ENCODE measurements at regions not wholly inside any gene's neighbourhood (a gene's known extent, or its start where the extent isn't known, plus 50 kb on each side); places are given as distances from the start of the nearest gene placed in this dataset.

GRCh38 chr12:46472144-46472705, 99.7 kb upstream of the SLC38A2 start:
- H3K9me3 ChIP-seq (ENCODE audit: control insufficient read depth in 1 of 2, low read length in 2 of 2) = no peaks in the 10 kb centered on the region
- H3K36me3 ChIP-seq (ENCODE audit: control insufficient read depth in 1 of 2, insufficient read depth in 2 of 2, low read length in 2 of 2) = no peaks in the 10 kb centered on the region
- H3K27ac ChIP-seq (ENCODE audit: low read length) = no peak overlapping the region
- no peaks in the 10 kb centered on the region for H3K27me3 ChIP-seq (ENCODE audit: low read depth, low read length)
- H3K4me1 ChIP-seq (ENCODE audit: control insufficient read depth in 1 of 2, insufficient read depth in 2 of 2, low read length in 2 of 2) = peaks cover 11 to 16% of the 10 kb centered on the region in 2 donors
- H3K4me3 ChIP-seq (ENCODE audit: low read depth in 1 of 2, low read length in 2 of 2) = no peak overlapping the region

GRCh38 chr12:46471404-46471803, 98.8 kb upstream of the SLC38A2 start:
- Histone ChIP-seq H3K4me3 (ENCODE audit: low read depth in 1 of 2, low read length in 2 of 2) (no peak overlapping the region), H3K36me3 (ENCODE audit: control insufficient read depth in 1 of 2, insufficient read depth in 2 of 2, low read length in 2 of 2) (no peaks in the 10 kb centered on the region), H3K27ac (ENCODE audit: low read length) (no peak overlapping the region), H3K27me3 (ENCODE audit: low read depth, low read length) (no peaks in the 10 kb centered on the region), H3K9me3 (ENCODE audit: control insufficient read depth in 1 of 2, low read length in 2 of 2) (no peaks in the 10 kb centered on the region), H3K4me1 (ENCODE audit: control insufficient read depth in 1 of 2, insufficient read depth in 2 of 2, low read length in 2 of 2) (peaks cover 11 to 16% of the 10 kb centered on the region in 2 donors)

- H3K27ac ChIP-seq (ENCODE audit: low read length) = no peak overlapping the region
- H3K4me3 ChIP-seq (ENCODE audit: low read depth in 1 of 2, low read length in 2 of 2) = no peak overlapping the region
- H3K36me3 ChIP-seq (ENCODE audit: control insufficient read depth in 1 of 2, insufficient read depth in 2 of 2, low read length in 2 of 2) = no peaks in the 10 kb centered on the region
- peaks cover 11 to 16% of the 10 kb centered on the region in 2 donors for H3K4me1 ChIP-seq (ENCODE audit: control insufficient read depth in 1 of 2, insufficient read depth in 2 of 2, low read length in 2 of 2)
- no peaks in the 10 kb centered on the region for H3K27me3 ChIP-seq (ENCODE audit: low read depth, low read length)
- no peaks in the 10 kb centered on the region for H3K9me3 ChIP-seq (ENCODE audit: control insufficient read depth in 1 of 2, low read length in 2 of 2)
These were observed 98.4 kb upstream of the SLC38A2 start for GRCh38 chr12:46470975-46471374.

DNA sequence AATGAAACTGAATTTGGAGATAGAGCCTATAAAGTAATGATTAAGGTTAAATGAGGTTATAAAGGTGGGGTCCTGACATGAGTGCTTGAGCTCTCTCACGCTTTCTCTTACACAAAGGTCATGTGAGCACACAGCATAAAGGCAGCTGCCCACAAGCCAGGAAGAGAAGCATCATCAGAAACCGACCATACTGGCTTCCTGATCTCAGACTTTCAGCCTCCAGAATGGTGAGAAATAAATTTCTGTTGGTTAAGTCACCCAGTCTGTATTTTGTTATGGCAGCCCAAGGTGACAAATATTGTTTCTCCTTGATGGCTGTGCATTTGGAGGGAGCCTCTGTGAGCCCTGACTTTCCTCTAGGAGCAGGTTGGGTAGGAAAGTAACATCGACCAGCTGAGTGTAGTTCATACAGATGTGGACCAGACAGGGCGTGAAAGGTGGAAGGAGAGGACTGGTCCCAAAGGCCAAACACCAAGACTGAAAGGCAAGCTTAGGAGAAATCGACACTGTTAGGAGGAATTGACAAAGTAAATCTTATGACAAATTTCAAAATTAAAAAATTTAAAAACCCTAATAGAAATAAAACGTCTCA, 97.6 kb upstream of the SLC38A2 start:
- H3K4me1 ChIP-seq (ENCODE audit: control insufficient read depth in 1 of 2, insufficient read depth in 2 of 2, low read length in 2 of 2) = peaks cover 11 to 16% of the 10 kb centered on the region in 2 donors
- no peak overlapping the region for H3K4me3 ChIP-seq (ENCODE audit: low read depth in 1 of 2, low read length in 2 of 2)
- H3K36me3 ChIP-seq (ENCODE audit: control insufficient read depth in 1 of 2, insufficient read depth in 2 of 2, low read length in 2 of 2) = no peaks in the 10 kb centered on the region
- H3K27ac ChIP-seq (ENCODE audit: low read length) = no peak overlapping the region
- H3K9me3 ChIP-seq (ENCODE audit: control insufficient read depth in 1 of 2, low read length in 2 of 2) = no peaks in the 10 kb centered on the region
- no peaks in the 10 kb centered on the region for H3K27me3 ChIP-seq (ENCODE audit: low read depth, low read length)

- Histone ChIP-seq H3K4me1 (ENCODE audit: control insufficient read depth in 1 of 2, insufficient read depth in 2 of 2, low read length in 2 of 2) (peaks cover 5 to 16% of the 10 kb centered on the region in 2 donors), H3K9me3 (ENCODE audit: control insufficient read depth in 1 of 2, low read length in 2 of 2) (no peaks in the 10 kb centered on the region), H3K36me3 (ENCODE audit: control insufficient read depth in 1 of 2, insufficient read depth in 2 of 2, low read length in 2 of 2) (no peaks in the 10 kb centered on the region), H3K27ac (ENCODE audit: low read length) (no peak overlapping the region), H3K4me3 (ENCODE audit: low read depth in 1 of 2, low read length in 2 of 2) (no peak overlapping the region), H3K27me3 (ENCODE audit: low read depth, low read length) (no peaks in the 10 kb centered on the region)
These were observed 96.2 kb upstream of the SLC38A2 start for GRCh38 chr12:46468813-46469212.

DNA sequence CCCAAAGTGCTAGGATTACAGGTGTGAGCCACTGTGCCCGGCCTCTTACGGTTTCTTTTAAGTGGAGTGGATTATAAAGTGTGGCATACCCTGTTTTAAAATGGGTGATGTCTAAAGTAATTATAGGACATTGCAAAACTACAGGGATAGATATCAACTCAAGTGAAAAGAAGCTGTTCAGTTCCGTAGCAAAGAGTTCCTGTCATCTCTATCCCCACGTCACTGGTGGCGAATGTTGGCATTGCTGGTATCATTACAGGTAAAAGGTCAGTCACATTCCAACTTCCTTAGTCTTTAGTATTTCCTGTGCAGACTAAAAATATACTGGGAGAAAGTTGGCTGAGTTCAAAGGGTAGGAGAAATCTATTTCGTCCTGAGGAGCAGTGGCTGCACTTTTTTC, 95.6 kb upstream of the SLC38A2 start:
- Histone ChIP-seq H3K9me3 (ENCODE audit: control insufficient read depth in 1 of 2, low read length in 2 of 2) (no peaks in the 10 kb centered on the region), H3K27ac (ENCODE audit: low read length) (no peak overlapping the region), H3K4me3 (ENCODE audit: low read depth in 1 of 2, low read length in 2 of 2) (no peak overlapping the region), H3K27me3 (ENCODE audit: low read depth, low read length) (no peaks in the 10 kb centered on the region), H3K36me3 (ENCODE audit: control insufficient read depth in 1 of 2, insufficient read depth in 2 of 2, low read length in 2 of 2) (no peaks in the 10 kb centered on the region), H3K4me1 (ENCODE audit: control insufficient read depth in 1 of 2, insufficient read depth in 2 of 2, low read length in 2 of 2) (peaks cover 5 to 14% of the 10 kb centered on the region in 2 donors)

DNA sequence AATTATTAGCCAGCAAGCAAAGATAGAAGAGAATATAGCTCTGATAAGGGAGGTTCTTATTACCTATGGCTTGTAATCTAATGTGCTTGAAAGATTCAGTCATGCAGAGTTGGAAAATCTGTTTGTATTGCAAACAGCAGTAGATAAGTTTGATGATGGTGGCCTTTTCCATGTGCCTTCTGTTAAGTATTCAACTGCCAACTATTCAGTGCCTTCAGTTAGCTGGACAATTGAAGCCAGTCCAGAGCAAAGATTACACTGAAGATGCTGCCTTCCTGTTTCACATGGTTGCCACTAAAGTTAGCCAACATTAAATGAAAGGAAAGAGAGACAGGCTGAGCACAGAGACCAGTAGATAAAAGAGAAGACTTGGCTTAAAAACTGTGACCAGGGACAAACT, 92.7 kb upstream of the SLC38A2 start:
- H3K4me1 ChIP-seq (ENCODE audit: control insufficient read depth in 1 of 2, insufficient read depth in 2 of 2, low read length in 2 of 2) = peaks cover 0 to 11% of the 10 kb centered on the region in 2 donors
- no peaks in the 10 kb centered on the region for H3K27me3 ChIP-seq (ENCODE audit: low read depth, low read length)
- no peak overlapping the region for H3K4me3 ChIP-seq (ENCODE audit: low read depth in 1 of 2, low read length in 2 of 2)
- H3K36me3 ChIP-seq (ENCODE audit: control insufficient read depth in 1 of 2, insufficient read depth in 2 of 2, low read length in 2 of 2) = no peaks in the 10 kb centered on the region
- no peak overlapping the region for H3K27ac ChIP-seq (ENCODE audit: low read length)
- no peaks in the 10 kb centered on the region for H3K9me3 ChIP-seq (ENCODE audit: control insufficient read depth in 1 of 2, low read length in 2 of 2)

GRCh38 chr12:46464863-46465262, 92.3 kb upstream of the SLC38A2 start:
- H3K4me1 ChIP-seq (ENCODE audit: control insufficient read depth in 1 of 2, insufficient read depth in 2 of 2, low read length in 2 of 2) = peaks cover 0 to 11% of the 10 kb centered on the region in 2 donors

DNA sequence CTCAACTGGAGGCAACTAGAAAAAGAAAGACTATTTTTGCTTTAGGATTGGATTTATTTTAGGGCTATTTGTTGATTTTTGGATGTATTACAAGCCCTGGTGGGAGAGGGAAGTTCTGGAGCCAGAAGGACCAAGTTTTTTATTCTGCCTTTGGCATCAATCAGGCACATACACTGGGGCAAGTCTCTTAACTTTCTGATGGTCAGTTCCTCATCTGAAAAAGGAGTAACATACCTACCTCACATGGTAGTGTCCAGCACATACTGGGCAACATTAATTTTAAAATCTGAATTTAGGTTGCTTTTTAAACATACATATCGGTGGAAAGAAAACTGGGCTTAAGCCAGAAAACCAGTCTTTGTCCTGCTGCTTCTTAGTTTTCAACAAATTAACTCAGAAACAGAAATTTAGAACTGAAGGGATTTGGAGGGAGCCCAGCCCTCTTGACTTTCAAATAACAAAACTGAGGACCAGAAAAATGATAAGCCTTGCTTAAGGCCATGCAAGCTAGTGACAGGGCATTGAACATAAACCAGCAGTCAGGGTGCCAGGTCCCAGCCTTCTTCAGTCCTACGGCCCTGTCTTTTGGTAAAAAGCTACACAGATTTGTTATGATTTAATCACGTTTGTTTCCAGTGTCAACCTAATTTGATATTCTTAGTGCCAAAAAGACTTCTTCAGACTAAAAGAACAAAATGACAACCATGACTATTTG, 90.2 kb upstream of the SLC38A2 start:
- Histone ChIP-seq H3K27ac (ENCODE audit: low read length) (no peak overlapping the region), H3K36me3 (ENCODE audit: control insufficient read depth in 1 of 2, insufficient read depth in 2 of 2, low read length in 2 of 2) (no peaks in the 10 kb centered on the region), H3K4me1 (ENCODE audit: control insufficient read depth in 1 of 2, insufficient read depth in 2 of 2, low read length in 2 of 2) (peaks cover 0 to 15% of the 10 kb centered on the region in 2 donors)

More at GRCh38 chr12:46464863-46465262, 92.3 kb upstream of the SLC38A2 start:
- Histone ChIP-seq H3K36me3 (ENCODE audit: control insufficient read depth in 1 of 2, insufficient read depth in 2 of 2, low read length in 2 of 2) (no peaks in the 10 kb centered on the region), H3K9me3 (ENCODE audit: control insufficient read depth in 1 of 2, low read length in 2 of 2) (no peaks in the 10 kb centered on the region), H3K27me3 (ENCODE audit: low read depth, low read length) (no peaks in the 10 kb centered on the region), H3K4me3 (ENCODE audit: low read depth in 1 of 2, low read length in 2 of 2) (no peak overlapping the region), H3K27ac (ENCODE audit: low read length) (no peak overlapping the region)

DNA sequence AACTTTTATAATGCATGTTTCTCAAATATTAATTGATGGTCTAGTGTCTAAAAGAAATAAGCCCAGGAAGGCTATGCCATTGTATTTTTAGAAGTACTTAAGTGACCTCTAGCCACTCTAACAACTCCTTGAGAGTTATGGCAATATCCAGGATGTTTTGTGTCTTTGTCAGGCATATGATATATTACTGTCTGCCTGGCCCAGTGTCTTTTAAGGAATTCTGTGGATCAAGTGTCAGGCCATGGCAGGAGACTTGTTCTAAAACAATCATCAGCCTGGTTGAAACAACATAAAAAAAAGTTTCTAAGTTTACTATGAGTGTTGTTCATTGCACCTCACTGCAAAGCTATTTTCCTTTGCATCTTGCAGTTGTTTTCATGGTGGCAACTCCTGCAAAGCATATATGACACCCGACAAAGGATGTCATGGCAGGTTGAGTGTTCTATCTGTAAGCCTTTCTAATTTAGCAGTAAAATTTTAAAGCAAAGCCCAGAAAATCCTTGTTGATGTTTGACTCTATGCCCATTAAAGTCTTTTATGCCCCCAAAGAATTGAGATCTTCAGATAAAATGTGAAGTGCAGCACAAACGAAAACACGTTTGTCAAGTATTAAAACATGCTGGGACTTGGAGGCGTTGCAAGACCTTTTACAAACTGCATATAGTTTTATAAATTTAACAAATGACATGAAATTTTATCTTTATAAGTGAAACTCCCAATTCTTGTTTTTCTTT, 89.5 kb upstream of the SLC38A2 start:
- no peak overlapping the region for H3K27ac ChIP-seq (ENCODE audit: low read length)
- H3K4me1 ChIP-seq (ENCODE audit: control insufficient read depth in 1 of 2, insufficient read depth in 2 of 2, low read length in 2 of 2) = peaks cover 0 to 15% of the 10 kb centered on the region in 2 donors

More for the DNA sequence above, 90.2 kb upstream of the SLC38A2 start:
- Histone ChIP-seq H3K4me3 (ENCODE audit: low read depth in 1 of 2, low read length in 2 of 2) (no peak overlapping the region), H3K9me3 (ENCODE audit: control insufficient read depth in 1 of 2, low read length in 2 of 2) (no peaks in the 10 kb centered on the region), H3K27me3 (ENCODE audit: low read depth, low read length) (no peaks in the 10 kb centered on the region)

GRCh38 chr12:46461459-46461858, 88.9 kb upstream of the SLC38A2 start:
- H3K36me3 ChIP-seq (ENCODE audit: control insufficient read depth in 1 of 2, insufficient read depth in 2 of 2, low read length in 2 of 2) = no peaks in the 10 kb centered on the region
- no peak overlapping the region for H3K4me3 ChIP-seq (ENCODE audit: low read depth in 1 of 2, low read length in 2 of 2)
- H3K27ac ChIP-seq (ENCODE audit: low read length) = no peak overlapping the region

More for the DNA sequence above, 89.5 kb upstream of the SLC38A2 start:
- H3K27me3 ChIP-seq (ENCODE audit: low read depth, low read length) = no peaks in the 10 kb centered on the region
- no peaks in the 10 kb centered on the region for H3K9me3 ChIP-seq (ENCODE audit: control insufficient read depth in 1 of 2, low read length in 2 of 2)
- H3K4me3 ChIP-seq (ENCODE audit: low read depth in 1 of 2, low read length in 2 of 2) = no peak overlapping the region
- H3K36me3 ChIP-seq (ENCODE audit: control insufficient read depth in 1 of 2, insufficient read depth in 2 of 2, low read length in 2 of 2) = no peaks in the 10 kb centered on the region

More at GRCh38 chr12:46461459-46461858, 88.9 kb upstream of the SLC38A2 start:
- H3K27me3 ChIP-seq (ENCODE audit: low read depth, low read length) = no peaks in the 10 kb centered on the region
- H3K9me3 ChIP-seq (ENCODE audit: control insufficient read depth in 1 of 2, low read length in 2 of 2) = no peaks in the 10 kb centered on the region
- H3K4me1 ChIP-seq (ENCODE audit: control insufficient read depth in 1 of 2, insufficient read depth in 2 of 2, low read length in 2 of 2) = peaks cover under 1 to 16% of the 10 kb centered on the region in 2 donors
